ENCODE measurements at regions not wholly inside any gene's neighbourhood (a gene's known extent, or its start where the extent isn't known, plus 50 kb on each side); places are given as distances from the start of the nearest gene placed in this dataset.

- DNase-seq (ENCODE audit: low spot score): no peak
Observed at GRCh38 chr7:131610007-131610406, 53.6 kb upstream of the PODXL start.

GRCh38 chr7:131608116-131608500 lies 51.7 kb upstream of the PODXL start:
- no peak for DNase-seq (ENCODE audit: low spot score)

GRCh38 chr7:131607291-131608115 lies 51.1 kb upstream of the PODXL start:
- no peak for DNase-seq (ENCODE audit: low spot score)

- no peak for DNase-seq (ENCODE audit: low spot score)
Observed at GRCh38 chr7:131606346-131607290, 50.2 kb upstream of the PODXL start.

Data from NAMALWA (cell line).